SK-N-SH treated with all-trans-retinoic acid at 6 μM for 48 hours (cell line): ENCODE measurements at regions not wholly inside any gene's neighbourhood (a gene's known extent, or its start where the extent isn't known, plus 50 kb on each side); places are given as distances from the start of the nearest gene placed in this dataset.
A peak's percentile ranks its signal among the peaks of the same experiment; 100 is the strongest.

Source experiments
- ATAC-seq: fragments of 200-7000 bp; cut with Tn5 transposase; 3 replicates; pipeline ENCODE4 v1.9.1; 2020; ENCODE audit warnings: mild to moderate bottlenecking, moderate library complexity
- ARNTL ChIP-seq: fragments of 450-650 bp; formaldehyde crosslinking; IDR thresholded peaks from 2 replicates; pipeline ENCODE4 v1.5.0; 2020; ENCODE audit warnings: low read depth, mild to moderate bottlenecking, moderate library complexity, borderline replicate concordance
- BACH2 ChIP-seq: fragments of 250-450 bp; sonication (Bioruptor Pico); IDR thresholded peaks from 2 replicates; pipeline ENCODE4 v1.9.0; 2021; ENCODE audit warnings: mild to moderate bottlenecking, borderline replicate concordance
- CSDC2 ChIP-seq: fragments of 250-450 bp; sonication (Bioruptor Pico); IDR thresholded peaks from 2 replicates; pipeline ENCODE4 v1.5.0; 2020; ENCODE audit warnings: mild to moderate bottlenecking, moderate library complexity
- ESRRG ChIP-seq: fragments of 250-450 bp; sonication (Bioruptor Pico); IDR thresholded peaks from 2 replicates; pipeline ENCODE4 v1.6.1; 2021; ENCODE audit warnings: mild to moderate bottlenecking
- GLIS3 ChIP-seq: fragments of 250-450 bp; sonication (Bioruptor Pico); IDR thresholded peaks from 2 replicates; pipeline ENCODE4 v1.5.0; 2020; ENCODE audit warnings: mild to moderate bottlenecking, moderate library complexity
- ISL1 ChIP-seq: fragments of 250-450 bp; sonication (Bioruptor Pico); IDR thresholded peaks from 2 replicates; pipeline ENCODE4 v2.1.2; 2022; ENCODE audit warnings: mild to moderate bottlenecking, moderate library complexity
- OSR1 ChIP-seq: fragments of 250-450 bp; sonication (Bioruptor Pico); IDR thresholded peaks from 2 replicates; pipeline ENCODE4 v1.8.0; 2022; ENCODE audit warnings: moderate library complexity, mild to moderate bottlenecking, inconsistent platforms
- PPARA ChIP-seq: fragments of 250-450 bp; sonication (Bioruptor Pico); IDR thresholded peaks from 2 replicates; pipeline ENCODE4 v1.5.0; 2020; ENCODE audit warnings: mild to moderate bottlenecking, borderline replicate concordance
- RARB ChIP-seq: fragments of 250-450 bp; sonication (Bioruptor Pico); IDR thresholded peaks from 2 replicates; pipeline ENCODE4 v1.8.0; 2021; ENCODE audit warnings: mild to moderate bottlenecking, moderate library complexity
- SNAI2 ChIP-seq: fragments of 250-450 bp; sonication (Bioruptor Pico); IDR thresholded peaks from 2 replicates; pipeline ENCODE4 v1.5.0; 2020; ENCODE audit warnings: mild to moderate bottlenecking, moderate library complexity
- TCF4 ChIP-seq: fragments of 250-450 bp; sonication (Bioruptor Pico); IDR thresholded peaks from 2 replicates; pipeline ENCODE4 v1.8.0; 2021; ENCODE audit warnings: mild to moderate bottlenecking, moderate library complexity, borderline replicate concordance
- TOX ChIP-seq: fragments of 250-450 bp; sonication (Bioruptor Pico); IDR thresholded peaks from 2 replicates; pipeline ENCODE4 v1.8.0; 2021; ENCODE audit warnings: mild to moderate bottlenecking, moderate library complexity, borderline replicate concordance
- ZC3H10 ChIP-seq: fragments of 250-450 bp; sonication (Bioruptor Pico); IDR thresholded peaks from 2 replicates; pipeline ENCODE4 v1.5.1; 2021; ENCODE audit warnings: mild to moderate bottlenecking, moderate library complexity
- ZFP3 ChIP-seq: fragments of 250-450 bp; sonication (Bioruptor Pico); IDR thresholded peaks from 2 replicates; pipeline ENCODE4 v1.5.0; 2020; ENCODE audit warnings: mild to moderate bottlenecking, moderate library complexity
- ZFP30 ChIP-seq: fragments of 450-650 bp; formaldehyde crosslinking; IDR thresholded peaks from 2 replicates; pipeline ENCODE4 v1.5.0; 2022; ENCODE audit warnings: mild to moderate bottlenecking, moderate library complexity
- ZNF565 ChIP-seq: fragments of 450-650 bp; formaldehyde crosslinking; conservative IDR thresholded peaks from 2 replicates; pipeline ENCODE4 v1.5.0; 2020; ENCODE audit warnings: low read depth, mild to moderate bottlenecking, moderate library complexity
- ZNF70 ChIP-seq: fragments of 450-650 bp; formaldehyde crosslinking; IDR thresholded peaks from 2 replicates; pipeline ENCODE4 v1.5.0; 2020; ENCODE audit warnings: mild to moderate bottlenecking, moderate library complexity
- ZNF8 ChIP-seq: fragments of 450-650 bp; formaldehyde crosslinking; IDR thresholded peaks from 2 replicates; pipeline ENCODE4 v1.5.0; 2020; ENCODE audit warnings: mild to moderate bottlenecking, moderate library complexity
- TF ChIP-seq, protein P1 (sequence below): fragments of 250-450 bp; sonication (Bioruptor Pico); IDR thresholded peaks from 2 replicates; pipeline ENCODE4 v1.8.0; 2020; ENCODE audit warnings: mild to moderate bottlenecking, moderate library complexity, borderline replicate concordance
- TF ChIP-seq, protein P2 (sequence below): fragments of 250-450 bp; sonication (Bioruptor Pico); IDR thresholded peaks from 2 replicates; pipeline ENCODE4 v1.5.1; 2021; ENCODE audit warnings: mild to moderate bottlenecking, moderate library complexity
- TF ChIP-seq, protein P3 (sequence below): fragments of 250-450 bp; sonication (Bioruptor Pico); IDR thresholded peaks from 2 replicates; pipeline ENCODE4 v1.5.1; 2020; ENCODE audit warnings: low read depth, mild to moderate bottlenecking, moderate library complexity
- TF ChIP-seq, protein P4 (sequence below): fragments of 250-450 bp; sonication (Bioruptor Pico); IDR thresholded peaks from 2 replicates; pipeline ENCODE4 v1.8.0; 2021; ENCODE audit warnings: low read depth, mild to moderate bottlenecking, moderate library complexity, borderline replicate concordance
- TF ChIP-seq, protein P5 (sequence below): fragments of 250-450 bp; sonication (Bioruptor Pico); IDR thresholded peaks from 2 replicates; pipeline ENCODE4 v1.5.0; 2020; ENCODE audit warnings: mild to moderate bottlenecking, moderate library complexity

DNA sequence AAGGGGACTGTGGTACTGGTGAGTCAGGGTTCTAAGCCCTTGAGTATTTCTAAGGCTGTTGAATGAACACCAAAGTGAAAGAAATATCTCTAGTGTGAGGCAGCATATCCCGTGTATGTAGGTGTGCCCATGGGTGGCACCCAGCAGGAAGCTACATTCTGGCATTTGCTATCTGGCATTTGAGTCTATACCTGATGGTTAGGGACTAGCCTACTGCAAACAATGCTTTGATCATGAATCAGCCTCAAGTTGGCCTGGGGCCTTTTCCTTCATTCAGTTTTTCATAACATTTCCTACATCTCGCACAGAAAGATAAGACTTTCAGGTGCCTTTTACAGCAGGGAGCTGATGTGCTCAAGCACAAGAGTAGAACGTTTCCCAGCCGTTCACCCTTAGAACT lies 85.7 kb upstream of the E2F7 start:
- no peak for TF ChIP-seq RARB (CRISPR knock-in tag)
- TF ChIP-seq SNAI2: no peak
- TF ChIP-seq, protein P1, sequence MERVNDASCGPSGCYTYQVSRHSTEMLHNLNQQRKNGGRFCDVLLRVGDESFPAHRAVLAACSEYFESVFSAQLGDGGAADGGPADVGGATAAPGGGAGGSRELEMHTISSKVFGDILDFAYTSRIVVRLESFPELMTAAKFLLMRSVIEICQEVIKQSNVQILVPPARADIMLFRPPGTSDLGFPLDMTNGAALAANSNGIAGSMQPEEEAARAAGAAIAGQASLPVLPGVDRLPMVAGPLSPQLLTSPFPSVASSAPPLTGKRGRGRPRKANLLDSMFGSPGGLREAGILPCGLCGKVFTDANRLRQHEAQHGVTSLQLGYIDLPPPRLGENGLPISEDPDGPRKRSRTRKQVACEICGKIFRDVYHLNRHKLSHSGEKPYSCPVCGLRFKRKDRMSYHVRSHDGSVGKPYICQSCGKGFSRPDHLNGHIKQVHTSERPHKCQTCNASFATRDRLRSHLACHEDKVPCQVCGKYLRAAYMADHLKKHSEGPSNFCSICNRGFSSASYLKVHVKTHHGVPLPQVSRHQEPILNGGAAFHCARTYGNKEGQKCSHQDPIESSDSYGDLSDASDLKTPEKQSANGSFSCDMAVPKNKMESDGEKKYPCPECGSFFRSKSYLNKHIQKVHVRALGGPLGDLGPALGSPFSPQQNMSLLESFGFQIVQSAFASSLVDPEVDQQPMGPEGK (CRISPR knock-in tag): no peak
- TF ChIP-seq CSDC2 (CRISPR knock-in tag): no peak
- no peak for TF ChIP-seq TCF4 (CRISPR knock-in tag)
- TF ChIP-seq ARNTL (CRISPR knock-in tag): no peak
- no peak for TF ChIP-seq ZNF70 (CRISPR knock-in tag)
- no peak for TF ChIP-seq OSR1 (CRISPR knock-in tag)
- no peak for TF ChIP-seq ZFP3 (CRISPR knock-in tag)
- no peak for TF ChIP-seq BACH2 (CRISPR knock-in tag)
- no peak for TF ChIP-seq TOX (CRISPR knock-in tag)
- ATAC-seq: no peak

DNA sequence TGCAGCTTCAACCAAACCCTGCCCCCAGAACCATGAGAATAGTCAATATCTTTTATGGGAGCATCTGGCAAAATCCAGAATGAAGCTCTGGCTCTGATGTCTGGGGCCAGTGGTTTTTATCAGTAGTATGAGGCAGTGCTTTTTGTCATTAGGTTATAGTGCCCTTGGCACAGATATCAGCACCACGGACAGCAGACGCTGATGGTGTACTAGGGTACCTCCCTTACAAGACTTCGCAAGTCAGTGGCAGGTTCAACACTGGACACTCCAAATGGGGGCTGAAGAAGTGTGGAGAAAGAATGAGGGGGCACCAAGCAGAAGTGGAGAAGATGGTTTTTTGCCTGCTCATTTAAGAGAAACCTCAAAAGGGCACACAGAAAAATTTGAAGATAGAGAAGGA lies 68.2 kb upstream of the E2F7 start:
- TF ChIP-seq ZNF565: no peak
- TF ChIP-seq, protein P2, sequence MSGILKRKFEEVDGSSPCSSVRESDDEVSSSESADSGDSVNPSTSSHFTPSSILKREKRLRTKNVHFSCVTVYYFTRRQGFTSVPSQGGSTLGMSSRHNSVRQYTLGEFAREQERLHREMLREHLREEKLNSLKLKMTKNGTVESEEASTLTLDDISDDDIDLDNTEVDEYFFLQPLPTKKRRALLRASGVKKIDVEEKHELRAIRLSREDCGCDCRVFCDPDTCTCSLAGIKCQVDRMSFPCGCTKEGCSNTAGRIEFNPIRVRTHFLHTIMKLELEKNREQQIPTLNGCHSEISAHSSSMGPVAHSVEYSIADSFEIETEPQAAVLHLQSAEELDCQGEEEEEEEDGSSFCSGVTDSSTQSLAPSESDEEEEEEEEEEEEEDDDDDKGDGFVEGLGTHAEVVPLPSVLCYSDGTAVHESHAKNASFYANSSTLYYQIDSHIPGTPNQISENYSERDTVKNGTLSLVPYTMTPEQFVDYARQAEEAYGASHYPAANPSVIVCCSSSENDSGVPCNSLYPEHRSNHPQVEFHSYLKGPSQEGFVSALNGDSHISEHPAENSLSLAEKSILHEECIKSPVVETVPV (CRISPR knock-in tag): no peak
- TF ChIP-seq ZNF8 (CRISPR knock-in tag): no peak
- TF ChIP-seq PPARA (CRISPR knock-in tag): no peak
- no peak for TF ChIP-seq OSR1 (CRISPR knock-in tag)
- TF ChIP-seq, protein P3, sequence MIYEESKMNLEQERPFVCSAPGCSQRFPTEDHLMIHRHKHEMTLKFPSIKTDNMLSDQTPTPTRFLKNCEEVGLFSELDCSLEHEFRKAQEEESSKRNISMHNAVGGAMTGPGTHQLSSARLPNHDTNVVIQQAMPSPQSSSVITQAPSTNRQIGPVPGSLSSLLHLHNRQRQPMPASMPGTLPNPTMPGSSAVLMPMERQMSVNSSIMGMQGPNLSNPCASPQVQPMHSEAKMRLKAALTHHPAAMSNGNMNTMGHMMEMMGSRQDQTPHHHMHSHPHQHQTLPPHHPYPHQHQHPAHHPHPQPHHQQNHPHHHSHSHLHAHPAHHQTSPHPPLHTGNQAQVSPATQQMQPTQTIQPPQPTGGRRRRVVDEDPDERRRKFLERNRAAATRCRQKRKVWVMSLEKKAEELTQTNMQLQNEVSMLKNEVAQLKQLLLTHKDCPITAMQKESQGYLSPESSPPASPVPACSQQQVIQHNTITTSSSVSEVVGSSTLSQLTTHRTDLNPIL: no peak
- peak; percentile 72; the same call in 1 of the 2 replicates for TF ChIP-seq SNAI2
- no peak for TF ChIP-seq RARB (CRISPR knock-in tag)
- TF ChIP-seq, protein P4, sequence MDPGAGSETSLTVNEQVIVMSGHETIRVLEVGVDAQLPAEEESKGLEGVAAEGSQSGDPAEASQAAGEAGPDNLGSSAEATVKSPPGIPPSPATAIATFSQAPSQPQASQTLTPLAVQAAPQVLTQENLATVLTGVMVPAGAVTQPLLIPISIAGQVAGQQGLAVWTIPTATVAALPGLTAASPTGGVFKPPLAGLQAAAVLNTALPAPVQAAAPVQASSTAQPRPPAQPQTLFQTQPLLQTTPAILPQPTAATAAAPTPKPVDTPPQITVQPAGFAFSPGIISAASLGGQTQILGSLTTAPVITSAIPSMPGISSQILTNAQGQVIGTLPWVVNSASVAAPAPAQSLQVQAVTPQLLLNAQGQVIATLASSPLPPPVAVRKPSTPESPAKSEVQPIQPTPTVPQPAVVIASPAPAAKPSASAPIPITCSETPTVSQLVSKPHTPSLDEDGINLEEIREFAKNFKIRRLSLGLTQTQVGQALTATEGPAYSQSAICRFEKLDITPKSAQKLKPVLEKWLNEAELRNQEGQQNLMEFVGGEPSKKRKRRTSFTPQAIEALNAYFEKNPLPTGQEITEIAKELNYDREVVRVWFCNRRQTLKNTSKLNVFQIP (CRISPR knock-in tag): no peak
- no peak for TF ChIP-seq ZFP30 (CRISPR knock-in tag)
- peak; percentile 59; the same call in 1 of the 2 replicates for TF ChIP-seq ZFP3 (CRISPR knock-in tag)
- TF ChIP-seq, protein P5, sequence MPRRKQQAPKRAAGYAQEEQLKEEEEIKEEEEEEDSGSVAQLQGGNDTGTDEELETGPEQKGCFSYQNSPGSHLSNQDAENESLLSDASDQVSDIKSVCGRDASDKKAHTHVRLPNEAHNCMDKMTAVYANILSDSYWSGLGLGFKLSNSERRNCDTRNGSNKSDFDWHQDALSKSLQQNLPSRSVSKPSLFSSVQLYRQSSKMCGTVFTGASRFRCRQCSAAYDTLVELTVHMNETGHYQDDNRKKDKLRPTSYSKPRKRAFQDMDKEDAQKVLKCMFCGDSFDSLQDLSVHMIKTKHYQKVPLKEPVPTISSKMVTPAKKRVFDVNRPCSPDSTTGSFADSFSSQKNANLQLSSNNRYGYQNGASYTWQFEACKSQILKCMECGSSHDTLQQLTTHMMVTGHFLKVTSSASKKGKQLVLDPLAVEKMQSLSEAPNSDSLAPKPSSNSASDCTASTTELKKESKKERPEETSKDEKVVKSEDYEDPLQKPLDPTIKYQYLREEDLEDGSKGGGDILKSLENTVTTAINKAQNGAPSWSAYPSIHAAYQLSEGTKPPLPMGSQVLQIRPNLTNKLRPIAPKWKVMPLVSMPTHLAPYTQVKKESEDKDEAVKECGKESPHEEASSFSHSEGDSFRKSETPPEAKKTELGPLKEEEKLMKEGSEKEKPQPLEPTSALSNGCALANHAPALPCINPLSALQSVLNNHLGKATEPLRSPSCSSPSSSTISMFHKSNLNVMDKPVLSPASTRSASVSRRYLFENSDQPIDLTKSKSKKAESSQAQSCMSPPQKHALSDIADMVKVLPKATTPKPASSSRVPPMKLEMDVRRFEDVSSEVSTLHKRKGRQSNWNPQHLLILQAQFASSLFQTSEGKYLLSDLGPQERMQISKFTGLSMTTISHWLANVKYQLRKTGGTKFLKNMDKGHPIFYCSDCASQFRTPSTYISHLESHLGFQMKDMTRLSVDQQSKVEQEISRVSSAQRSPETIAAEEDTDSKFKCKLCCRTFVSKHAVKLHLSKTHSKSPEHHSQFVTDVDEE: no peak
- peak; percentile 85 for TF ChIP-seq CSDC2 (CRISPR knock-in tag)
- no peak for TF ChIP-seq ESRRG
- TF ChIP-seq ZC3H10 (CRISPR knock-in tag): no peak
- no peak for TF ChIP-seq ISL1 (CRISPR knock-in tag)
- TF ChIP-seq ZNF70 (CRISPR knock-in tag): no peak
- no peak for TF ChIP-seq GLIS3
- peak; percentile 80 for ATAC-seq

DNA sequence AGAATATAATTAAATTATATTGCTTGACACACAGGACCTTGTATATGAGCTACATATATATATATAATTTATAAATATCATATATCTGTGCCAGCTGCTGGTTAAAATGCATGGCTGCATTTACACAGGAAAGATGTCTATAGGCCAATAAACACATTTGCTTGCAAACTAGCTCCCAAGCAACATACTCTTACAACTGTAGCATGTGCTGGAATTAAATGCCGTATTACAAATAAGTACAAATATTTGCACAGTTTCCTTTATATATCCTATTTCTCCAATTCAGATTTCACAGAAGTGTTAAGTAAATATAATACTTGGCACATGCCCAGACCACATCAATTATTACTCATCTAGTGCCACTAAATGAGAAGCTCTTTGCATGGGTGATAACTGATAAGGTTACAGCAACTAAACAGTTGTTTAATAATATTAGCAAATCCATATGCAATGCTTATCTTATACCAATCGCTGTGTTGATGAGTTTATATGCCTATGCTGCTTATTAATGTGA lies 66.7 kb upstream of the E2F7 start:
- no peak for ATAC-seq
- TF ChIP-seq, protein P1 (CRISPR knock-in tag): no peak
- no peak for TF ChIP-seq ZNF565
- TF ChIP-seq GLIS3: no peak
- TF ChIP-seq, protein P4 (CRISPR knock-in tag): no peak
- TF ChIP-seq, protein P2 (CRISPR knock-in tag): no peak
- TF ChIP-seq PPARA (CRISPR knock-in tag): no peak
- TF ChIP-seq ISL1 (CRISPR knock-in tag): no peak
- TF ChIP-seq SNAI2: no peak
- no peak for TF ChIP-seq CSDC2 (CRISPR knock-in tag)
